Mucosa of descending colon (tissue), 3 donors: ENCODE measurements at regions not wholly inside any gene's neighbourhood (a gene's known extent, or its start where the extent isn't known, plus 50 kb on each side); places are given as distances from the start of the nearest gene placed in this dataset.

Source experiments
- ATAC-seq: fragments of 200-7000 bp; cut with Tn5 transposase; one replicate; pipeline ENCODE4 v1.9.1; 2020; ENCODE audit warnings: mild to moderate bottlenecking, moderate library complexity
- DNase-seq, 3 donors: peaks; one replicate each; pipeline ENCODE4 v3.0.0-alpha.2; 2020
- H3K36me3 ChIP-seq: fragments of 200-600 bp; one replicate; pipeline ENCODE4 v1.8.0; 2021; ENCODE audit warnings: low read depth, mild to moderate bottlenecking
- H3K4me1 ChIP-seq: fragments of 200-600 bp; one replicate; pipeline ENCODE4 v1.8.0; 2021; ENCODE audit warnings: low read depth, mild to moderate bottlenecking
- H3K4me3 ChIP-seq: fragments of 200-600 bp; one replicate; pipeline ENCODE4 v1.8.0; 2021; ENCODE audit warnings: mild to moderate bottlenecking
- H3K9me3 ChIP-seq: fragments of 200-600 bp; one replicate; pipeline ENCODE4 v1.8.0; 2021; ENCODE audit warnings: mild to moderate bottlenecking
- intact Hi-C, 2 donors: fragments of 100-400 bp; cut with DNase I in 1 of 2; cut with micrococcal nuclease in 1 of 2; formaldehyde crosslinking; loops; one replicate each; pipeline versions ENCODE4 v1.11.0 to v1.11.1; 2022; cut with DNase I, micrococcal nuclease
- TF ChIP-seq, protein P1 (sequence below): fragments of 200-600 bp; IDR thresholded peaks from one replicate; pipeline ENCODE4 v1.8.0; 2022; ENCODE audit warnings: antibody characterized with exemption, mild to moderate bottlenecking
- donor health status: DM: no; HTN: no; CAD: no; lungs with moderate emphysema.
- donor health status: DM: no; HTN: no; CAD: no.
- donor health status: DM: no; HTN: yes; CAD: no.

DNA sequence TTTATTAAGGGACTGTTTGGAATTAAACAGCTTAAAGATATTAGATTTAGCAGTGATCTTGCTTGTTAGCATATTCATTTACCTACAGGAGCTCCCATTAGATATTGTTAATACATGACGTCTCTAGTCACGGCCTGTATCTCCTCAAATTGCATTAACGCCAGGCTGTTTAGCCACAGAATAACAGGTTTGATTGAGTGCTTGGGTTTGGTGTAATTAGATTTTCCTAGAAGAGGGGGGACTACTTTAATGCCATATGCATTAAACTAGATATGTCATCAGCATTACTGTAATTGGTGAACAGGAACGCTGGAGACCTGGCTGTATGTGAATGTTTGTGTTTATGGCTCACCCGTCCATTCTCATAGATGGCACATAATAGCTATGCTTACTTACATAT lies 841.4 kb upstream of the NR2F2 start:
- H3K36me3 ChIP-seq, result no peaks in the 10 kb centered on the region
- intact Hi-C loops, result no loop called here
- DNase-seq (no peak), ATAC-seq (no peak)
- TF ChIP-seq, protein P1, sequence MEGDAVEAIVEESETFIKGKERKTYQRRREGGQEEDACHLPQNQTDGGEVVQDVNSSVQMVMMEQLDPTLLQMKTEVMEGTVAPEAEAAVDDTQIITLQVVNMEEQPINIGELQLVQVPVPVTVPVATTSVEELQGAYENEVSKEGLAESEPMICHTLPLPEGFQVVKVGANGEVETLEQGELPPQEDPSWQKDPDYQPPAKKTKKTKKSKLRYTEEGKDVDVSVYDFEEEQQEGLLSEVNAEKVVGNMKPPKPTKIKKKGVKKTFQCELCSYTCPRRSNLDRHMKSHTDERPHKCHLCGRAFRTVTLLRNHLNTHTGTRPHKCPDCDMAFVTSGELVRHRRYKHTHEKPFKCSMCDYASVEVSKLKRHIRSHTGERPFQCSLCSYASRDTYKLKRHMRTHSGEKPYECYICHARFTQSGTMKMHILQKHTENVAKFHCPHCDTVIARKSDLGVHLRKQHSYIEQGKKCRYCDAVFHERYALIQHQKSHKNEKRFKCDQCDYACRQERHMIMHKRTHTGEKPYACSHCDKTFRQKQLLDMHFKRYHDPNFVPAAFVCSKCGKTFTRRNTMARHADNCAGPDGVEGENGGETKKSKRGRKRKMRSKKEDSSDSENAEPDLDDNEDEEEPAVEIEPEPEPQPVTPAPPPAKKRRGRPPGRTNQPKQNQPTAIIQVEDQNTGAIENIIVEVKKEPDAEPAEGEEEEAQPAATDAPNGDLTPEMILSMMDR, result no peak
- no peaks in the 10 kb centered on the region for H3K4me1 ChIP-seq
- peaks cover 6% of the 10 kb centered on the region for H3K9me3 ChIP-seq
- no peak overlapping the region for H3K4me3 ChIP-seq

DNA sequence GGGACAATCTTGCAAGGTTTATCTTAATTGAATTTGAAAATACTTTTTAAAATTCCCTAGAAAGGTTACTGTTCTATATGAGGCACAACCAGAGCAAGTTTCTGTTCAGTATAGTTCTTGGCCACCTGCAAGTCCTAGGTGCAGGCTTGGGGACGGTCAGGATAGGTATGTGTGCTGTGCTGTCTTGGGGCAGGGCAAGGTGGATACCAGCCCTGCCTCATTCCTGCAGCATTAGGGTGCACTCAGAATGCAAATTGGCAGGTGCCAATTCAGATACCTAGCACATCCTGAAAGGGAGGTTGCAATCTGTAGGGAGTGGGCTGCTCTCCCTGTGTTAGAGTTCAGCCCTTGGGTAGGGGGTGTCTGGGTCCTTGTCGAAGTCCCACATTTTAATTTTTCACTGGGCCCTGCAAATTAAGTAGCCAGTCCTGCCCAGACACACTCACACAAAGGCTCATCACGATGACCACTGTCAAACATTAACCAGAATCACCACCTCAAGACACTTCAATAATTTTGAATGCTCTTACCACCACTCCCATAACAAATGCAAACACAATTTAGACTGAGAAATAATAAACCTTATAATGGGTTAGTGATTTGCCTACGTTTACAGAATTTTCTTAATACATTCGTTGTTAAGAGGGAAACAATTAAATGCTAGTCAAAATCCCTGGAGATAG lies 838.0 kb upstream of the NR2F2 start:
- DNase-seq (no peak), ATAC-seq (no peak)
- no peaks in the 10 kb centered on the region for H3K9me3 ChIP-seq
- no peaks in the 10 kb centered on the region for H3K4me1 ChIP-seq
- no peak overlapping the region for H3K4me3 ChIP-seq
- intact Hi-C loops, result no loop called here
- TF ChIP-seq, protein P1, result no peak
- no peaks in the 10 kb centered on the region for H3K36me3 ChIP-seq

DNA sequence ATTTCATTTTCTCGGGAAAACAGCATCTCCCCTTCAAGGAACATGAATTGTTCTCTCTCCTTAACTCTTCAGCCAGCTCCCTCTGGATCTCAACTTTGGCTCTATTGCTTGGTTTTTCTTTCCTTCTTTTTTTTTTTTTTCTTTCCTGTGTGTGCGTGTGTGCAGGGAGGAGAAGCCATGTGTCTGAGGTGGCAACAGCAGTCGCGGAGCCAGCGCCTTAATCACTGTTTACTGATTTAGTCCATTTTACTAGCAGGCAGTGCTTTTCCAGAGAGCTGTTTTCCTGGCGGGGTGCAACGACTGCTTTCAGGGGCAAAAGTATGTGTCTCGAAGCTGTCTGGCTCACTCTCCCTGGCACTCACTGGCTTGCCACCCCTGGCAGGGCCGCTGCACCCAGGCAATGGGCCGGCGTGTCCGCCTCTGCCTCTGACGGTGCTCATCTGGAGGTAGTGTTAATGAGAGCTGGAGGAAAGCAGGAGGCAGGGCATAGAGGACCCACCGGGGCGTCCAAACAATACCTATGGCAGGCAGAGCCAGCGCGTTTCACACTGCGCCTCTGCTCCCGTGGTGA lies 835.4 kb upstream of the NR2F2 start:
- Histone ChIP-seq H3K9me3 (no peaks in the 10 kb centered on the region), H3K4me3 (no peak overlapping the region), H3K4me1 (no peaks in the 10 kb centered on the region), H3K36me3 (no peaks in the 10 kb centered on the region)
- DNase-seq (peak in 1 of 3 donors; percentile 25), ATAC-seq (no peak)
- intact Hi-C loops, result no loop called here
- TF ChIP-seq, protein P1, result no peak

DNA sequence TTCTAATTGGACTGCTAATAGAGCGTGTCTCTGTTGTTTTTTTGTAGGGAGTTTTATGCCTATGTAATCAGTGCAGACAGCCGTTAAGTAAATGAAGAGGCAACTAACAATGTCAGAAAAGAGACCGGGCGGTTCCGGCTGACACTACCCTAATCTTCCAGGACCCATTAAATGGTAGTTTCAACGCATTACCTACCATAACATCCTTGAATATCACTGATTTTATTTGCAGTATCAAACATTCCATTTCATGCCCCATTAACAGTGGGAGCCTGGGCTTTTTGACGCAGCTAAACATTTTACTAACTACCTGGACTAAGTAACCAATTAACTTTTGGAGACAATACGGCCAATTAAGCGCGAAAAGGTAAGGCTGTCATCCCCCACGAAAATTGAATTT lies 832.9 kb upstream of the NR2F2 start:
- intact Hi-C loops, result no loop called here
- TF ChIP-seq, protein P1, result no peak

DNA sequence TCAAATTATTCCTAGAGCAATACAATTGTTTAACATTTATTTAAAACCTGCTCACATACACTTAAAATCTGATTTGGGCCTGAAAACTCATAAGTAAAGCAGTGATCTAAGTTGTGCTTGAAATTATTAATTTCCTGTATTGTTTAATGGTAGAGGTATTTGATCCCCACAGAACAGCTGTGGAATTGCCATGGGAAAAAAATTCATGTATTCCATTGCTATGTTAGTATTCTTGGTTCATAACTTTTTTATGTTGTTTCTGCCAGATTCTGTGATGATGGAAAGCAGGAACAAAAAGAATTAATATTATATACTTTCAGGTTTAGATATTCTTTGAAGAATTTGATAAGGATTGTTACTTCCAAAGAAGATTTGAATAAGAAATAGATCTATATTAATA lies 831.5 kb upstream of the NR2F2 start:
- Histone ChIP-seq H3K36me3 (no peaks in the 10 kb centered on the region), H3K4me1 (no peaks in the 10 kb centered on the region), H3K4me3 (no peak overlapping the region), H3K9me3 (no peaks in the 10 kb centered on the region)
- DNase-seq (no peak), ATAC-seq (no peak)
- TF ChIP-seq, protein P1, result no peak
- intact Hi-C loops, result no loop called here

More for the DNA sequence above, 832.9 kb upstream of the NR2F2 start:
- ATAC-seq (no peak), DNase-seq (no peak)
- no peaks in the 10 kb centered on the region for H3K9me3 ChIP-seq
- no peaks in the 10 kb centered on the region for H3K36me3 ChIP-seq
- H3K4me1 ChIP-seq, result no peaks in the 10 kb centered on the region
- H3K4me3 ChIP-seq, result no peak overlapping the region
